Heart left ventricle (tissue), 13 donors: ENCODE measurements at regions not wholly inside any gene's neighbourhood (a gene's known extent, or its start where the extent isn't known, plus 50 kb on each side); places are given as distances from the start of the nearest gene placed in this dataset.

Source experiments
- POLR2A ChIP-seq, 2 donors: fragments of 450-650 bp; IDR thresholded peaks; one replicate each; pipeline ENCODE4 v1.6.1; 2017; ENCODE audit warnings: antibody characterized with exemption in 2 of 2, mild to moderate bottlenecking in 2 of 2, moderate library complexity in 2 of 2
- TF ChIP-seq, protein P1 (sequence below), 12 donors: fragments of 200-600 bp; sonication (generic) in 4 of 12; IDR thresholded peaks; one replicate each; pipeline versions ENCODE4 v1.5.0 to v1.8.0; 2018 to 2022; ENCODE audit warnings: antibody characterized with exemption in 12 of 12, mild to moderate bottlenecking in 5 of 12
- donor health status: ischemic (EF 13 %, LVEDD 7.1; RV severe dilation, severe dysfunction).
- donor health status: DM: no; HTN: yes; CAD: no.
- donor health status: DM: no; HTN: no; CAD: no.
- donor health status: ischemic (EF 25% LVEDD 6.9; RV normal size, moderate dysfunction).
- donor health status: ischemic (EF 25% LVEDD 5.7; RV mildly dilated, moderate dysfunction).
- donor health status: ischemic (EF 35%, LVEDD 5.7; RV mildly dilated, moderate dysfunction).
- donor health status: nonischemic (EF 11% LVEDD 7.7; RV severe dilation, severe dysfunction).
- donor health status: DM: yes; HTN: yes; CAD: no.
- donor health status: PGD.
- donor health status: ischemic (EF 29% LVEDD 5.4; RV normal size, mild dysfunction).
- donor health status: nonischemic (EF 23%, LVEDD 6.1; RV moderate dilation, normal function).

GRCh38 chr20:57809149-57809548 lies 99.3 kb upstream of the PMEPA1 start:
- TF ChIP-seq, protein P1, sequence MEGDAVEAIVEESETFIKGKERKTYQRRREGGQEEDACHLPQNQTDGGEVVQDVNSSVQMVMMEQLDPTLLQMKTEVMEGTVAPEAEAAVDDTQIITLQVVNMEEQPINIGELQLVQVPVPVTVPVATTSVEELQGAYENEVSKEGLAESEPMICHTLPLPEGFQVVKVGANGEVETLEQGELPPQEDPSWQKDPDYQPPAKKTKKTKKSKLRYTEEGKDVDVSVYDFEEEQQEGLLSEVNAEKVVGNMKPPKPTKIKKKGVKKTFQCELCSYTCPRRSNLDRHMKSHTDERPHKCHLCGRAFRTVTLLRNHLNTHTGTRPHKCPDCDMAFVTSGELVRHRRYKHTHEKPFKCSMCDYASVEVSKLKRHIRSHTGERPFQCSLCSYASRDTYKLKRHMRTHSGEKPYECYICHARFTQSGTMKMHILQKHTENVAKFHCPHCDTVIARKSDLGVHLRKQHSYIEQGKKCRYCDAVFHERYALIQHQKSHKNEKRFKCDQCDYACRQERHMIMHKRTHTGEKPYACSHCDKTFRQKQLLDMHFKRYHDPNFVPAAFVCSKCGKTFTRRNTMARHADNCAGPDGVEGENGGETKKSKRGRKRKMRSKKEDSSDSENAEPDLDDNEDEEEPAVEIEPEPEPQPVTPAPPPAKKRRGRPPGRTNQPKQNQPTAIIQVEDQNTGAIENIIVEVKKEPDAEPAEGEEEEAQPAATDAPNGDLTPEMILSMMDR (IDR thresholded peaks at IDR 0.05): no peak
- TF ChIP-seq POLR2A (IDR thresholded peaks at IDR 0.05): no peak
